ENCODE measurements at regions not wholly inside any gene's neighbourhood (a gene's known extent, or its start where the extent isn't known, plus 50 kb on each side); places are given as distances from the start of the nearest gene placed in this dataset.

GRCh38 chr13:72174549-72174948 lies 307.5 kb upstream of the DACH1 start:
- no peak for FAIRE-seq
- DNase-seq (ENCODE audit: insufficient read length): no peak
- TF ChIP-seq POLR2AphosphoS5 (IDR thresholded peaks at IDR 0.05; ENCODE audit: low read depth, low read length) (no peak), TAF1 (IDR thresholded peaks at IDR 0.05; ENCODE audit: borderline replicate concordance, low read depth, low read length) (no peak), POLR2A (IDR thresholded peaks at IDR 0.05; ENCODE audit: low read depth, low read length) (no peak)

GRCh38 chr13:72170571-72170970 lies 303.6 kb upstream of the DACH1 start:
- TF ChIP-seq POLR2A (IDR thresholded peaks at IDR 0.05; ENCODE audit: low read depth, low read length): no peak
- no peak for TF ChIP-seq TAF1 (IDR thresholded peaks at IDR 0.05; ENCODE audit: borderline replicate concordance, low read depth, low read length)
- no peak for TF ChIP-seq POLR2AphosphoS5 (IDR thresholded peaks at IDR 0.05; ENCODE audit: low read depth, low read length)
- DNase-seq (ENCODE audit: insufficient read length): no peak
- FAIRE-seq: no peak

GRCh38 chr13:72168126-72168855 lies 301.3 kb upstream of the DACH1 start:
- FAIRE-seq: no peak

DNA sequence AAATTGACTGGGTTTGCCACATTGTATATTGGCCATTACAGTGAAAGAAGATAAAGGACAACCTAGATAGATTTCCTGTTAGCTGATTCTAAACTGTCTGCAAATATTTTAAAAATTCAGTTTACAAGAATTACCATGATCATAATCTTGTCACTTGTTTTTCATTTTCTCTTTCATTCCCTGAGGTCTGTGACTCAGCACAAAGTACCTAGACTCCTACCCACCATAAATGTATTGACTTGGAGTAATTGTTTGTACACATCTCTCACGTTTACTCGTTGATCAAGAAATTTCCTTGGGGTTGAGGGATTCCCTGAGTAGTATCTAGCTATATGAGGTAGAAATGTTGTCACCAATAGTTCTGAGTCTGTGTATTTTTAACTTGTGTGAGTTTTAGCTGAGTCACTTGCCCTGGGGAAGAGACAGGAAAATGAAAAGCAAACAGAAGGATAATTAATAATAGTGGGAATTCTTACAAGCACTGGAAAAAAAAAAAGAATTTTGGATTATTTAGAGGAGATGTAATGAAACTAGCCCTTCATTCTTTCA lies 299.2 kb upstream of the DACH1 start:
- no peak for DNase-seq (ENCODE audit: insufficient read length)
- FAIRE-seq: no peak
- TF ChIP-seq POLR2A (IDR thresholded peaks at IDR 0.05; ENCODE audit: low read depth, low read length): no peak
- no peak for TF ChIP-seq POLR2AphosphoS5 (IDR thresholded peaks at IDR 0.05; ENCODE audit: low read depth, low read length)
- TF ChIP-seq TAF1 (IDR thresholded peaks at IDR 0.05; ENCODE audit: borderline replicate concordance, low read depth, low read length): no peak

More at GRCh38 chr13:72168126-72168855, 301.3 kb upstream of the DACH1 start:
- no peak for DNase-seq (ENCODE audit: insufficient read length)
- TF ChIP-seq POLR2AphosphoS5 (IDR thresholded peaks at IDR 0.05; ENCODE audit: low read depth, low read length) (no peak), TAF1 (IDR thresholded peaks at IDR 0.05; ENCODE audit: borderline replicate concordance, low read depth, low read length) (no peak), POLR2A (IDR thresholded peaks at IDR 0.05; ENCODE audit: low read depth, low read length) (no peak)

GRCh38 chr13:72165276-72165675 lies 298.3 kb upstream of the DACH1 start:
- no peak for DNase-seq (ENCODE audit: insufficient read length)
- TF ChIP-seq POLR2A (IDR thresholded peaks at IDR 0.05; ENCODE audit: low read depth, low read length) (no peak), TAF1 (IDR thresholded peaks at IDR 0.05; ENCODE audit: borderline replicate concordance, low read depth, low read length) (no peak), POLR2AphosphoS5 (IDR thresholded peaks at IDR 0.05; ENCODE audit: low read depth, low read length) (no peak)
- FAIRE-seq: no peak

DNA sequence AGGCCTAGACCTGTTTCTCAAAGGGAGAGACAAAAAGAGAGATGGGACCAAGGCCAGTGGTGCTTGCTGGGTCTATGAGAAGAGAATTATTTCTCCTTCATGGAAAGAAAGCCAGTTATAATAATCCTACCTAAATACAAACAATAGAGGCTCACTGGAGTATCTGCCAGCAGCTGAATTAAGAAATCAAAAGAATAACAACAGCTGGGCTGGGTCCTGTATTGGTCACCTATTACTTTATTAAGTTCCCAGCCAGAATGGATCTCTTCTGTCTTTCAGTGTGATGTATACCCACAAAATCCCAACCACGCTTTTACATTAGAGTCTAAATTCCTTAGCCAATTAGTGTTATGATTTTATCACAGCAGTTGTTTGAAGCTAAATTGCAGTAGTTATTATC lies 297.8 kb upstream of the DACH1 start:
- FAIRE-seq (no peak), DNase-seq (ENCODE audit: insufficient read length) (no peak)
- TF ChIP-seq TAF1 (IDR thresholded peaks at IDR 0.05; ENCODE audit: borderline replicate concordance, low read depth, low read length): no peak
- TF ChIP-seq POLR2A (IDR thresholded peaks at IDR 0.05; ENCODE audit: low read depth, low read length): no peak
- no peak for TF ChIP-seq POLR2AphosphoS5 (IDR thresholded peaks at IDR 0.05; ENCODE audit: low read depth, low read length)

DNA sequence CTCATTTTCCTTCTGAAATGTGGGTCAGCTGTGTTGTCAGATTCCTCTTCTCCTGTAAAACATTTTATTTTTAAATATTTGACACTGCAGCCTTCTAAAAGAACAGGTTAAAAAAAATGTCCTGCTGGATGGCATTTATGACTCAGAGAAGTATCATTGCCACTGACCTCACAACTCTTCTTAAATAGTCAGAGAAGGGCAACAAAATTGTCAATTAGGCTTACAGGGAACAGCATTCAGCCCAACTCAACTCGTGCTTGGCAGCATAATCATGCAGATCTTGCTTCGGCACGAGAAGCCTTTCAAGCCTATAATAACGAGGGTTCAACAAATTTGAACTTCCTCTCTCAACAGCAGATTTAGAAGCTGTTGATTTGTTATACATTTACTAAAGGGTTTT lies 296.7 kb upstream of the DACH1 start:
- no peak for DNase-seq (ENCODE audit: insufficient read length)
- no peak for FAIRE-seq
- no peak for TF ChIP-seq POLR2A (IDR thresholded peaks at IDR 0.05; ENCODE audit: low read depth, low read length)
- TF ChIP-seq TAF1 (IDR thresholded peaks at IDR 0.05; ENCODE audit: borderline replicate concordance, low read depth, low read length): no peak
- TF ChIP-seq POLR2AphosphoS5 (IDR thresholded peaks at IDR 0.05; ENCODE audit: low read depth, low read length): no peak

GRCh38 chr13:72160977-72161376 lies 294.0 kb upstream of the DACH1 start:
- TF ChIP-seq TAF1 (IDR thresholded peaks at IDR 0.05; ENCODE audit: borderline replicate concordance, low read depth, low read length) (no peak), POLR2A (IDR thresholded peaks at IDR 0.05; ENCODE audit: low read depth, low read length) (no peak), POLR2AphosphoS5 (IDR thresholded peaks at IDR 0.05; ENCODE audit: low read depth, low read length) (no peak)
- DNase-seq (ENCODE audit: insufficient read length): no peak
- FAIRE-seq: no peak

- no peak for DNase-seq (ENCODE audit: insufficient read length)
- TF ChIP-seq TAF1 (IDR thresholded peaks at IDR 0.05; ENCODE audit: borderline replicate concordance, low read depth, low read length) (no peak), POLR2AphosphoS5 (IDR thresholded peaks at IDR 0.05; ENCODE audit: low read depth, low read length) (no peak), POLR2A (IDR thresholded peaks at IDR 0.05; ENCODE audit: low read depth, low read length) (no peak)
- FAIRE-seq: no peak
Observed at GRCh38 chr13:72156760-72157159, 289.8 kb upstream of the DACH1 start.

- no peak for FAIRE-seq
- no peak for DNase-seq (ENCODE audit: insufficient read length)
- TF ChIP-seq POLR2A (IDR thresholded peaks at IDR 0.05; ENCODE audit: low read depth, low read length): no peak
- no peak for TF ChIP-seq POLR2AphosphoS5 (IDR thresholded peaks at IDR 0.05; ENCODE audit: low read depth, low read length)
- TF ChIP-seq TAF1 (IDR thresholded peaks at IDR 0.05; ENCODE audit: borderline replicate concordance, low read depth, low read length): no peak
Observed at GRCh38 chr13:72153272-72153671, 286.3 kb upstream of the DACH1 start.

DNA sequence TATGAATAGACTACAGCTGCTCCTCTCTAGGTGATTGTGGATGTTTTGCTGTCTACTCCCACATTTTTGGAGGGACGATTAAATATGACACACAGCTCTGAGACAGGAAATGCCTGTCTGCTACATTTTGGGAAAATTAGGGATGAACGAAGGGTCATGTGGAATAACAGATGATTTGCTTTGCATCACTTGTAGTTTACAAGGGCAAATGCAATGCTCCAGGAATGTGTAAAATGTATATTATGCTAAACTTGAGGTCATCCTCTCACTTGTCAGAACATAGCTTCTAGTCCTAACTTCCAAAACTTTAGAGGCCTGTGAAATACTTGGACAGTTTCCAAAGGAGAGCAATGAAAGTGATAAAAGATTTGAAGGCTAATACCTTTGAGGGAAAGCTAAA lies 284.2 kb upstream of the DACH1 start:
- TF ChIP-seq TAF1 (IDR thresholded peaks at IDR 0.05; ENCODE audit: borderline replicate concordance, low read depth, low read length) (no peak), POLR2AphosphoS5 (IDR thresholded peaks at IDR 0.05; ENCODE audit: low read depth, low read length) (no peak), POLR2A (IDR thresholded peaks at IDR 0.05; ENCODE audit: low read depth, low read length) (no peak)
- DNase-seq (ENCODE audit: insufficient read length) (no peak), FAIRE-seq (no peak)

DNA sequence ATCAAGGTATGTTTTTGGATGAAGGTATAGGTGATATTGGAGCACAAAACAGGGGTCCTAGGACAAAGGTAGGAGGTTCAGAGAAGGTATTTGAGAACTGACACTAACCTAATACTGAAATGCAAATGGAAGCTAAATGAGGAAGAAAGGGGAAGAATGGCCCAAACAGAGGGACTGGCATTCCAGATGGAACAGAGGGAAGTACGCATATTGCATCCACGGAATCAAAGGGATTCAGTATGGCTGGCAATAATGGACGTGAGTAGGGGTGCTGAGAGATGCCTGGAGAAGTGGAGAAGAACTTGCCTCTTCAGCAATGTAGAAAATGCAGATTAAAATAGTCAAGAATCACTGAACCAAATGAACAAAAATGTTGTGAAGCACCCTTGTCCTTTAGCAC lies 283.5 kb upstream of the DACH1 start:
- FAIRE-seq: no peak
- TF ChIP-seq POLR2AphosphoS5 (IDR thresholded peaks at IDR 0.05; ENCODE audit: low read depth, low read length) (no peak), TAF1 (IDR thresholded peaks at IDR 0.05; ENCODE audit: borderline replicate concordance, low read depth, low read length) (no peak), POLR2A (IDR thresholded peaks at IDR 0.05; ENCODE audit: low read depth, low read length) (no peak)
- no peak for DNase-seq (ENCODE audit: insufficient read length)
